ENCODE measurements at regions not wholly inside any gene's neighbourhood (a gene's known extent, or its start where the extent isn't known, plus 50 kb on each side); places are given as distances from the start of the nearest gene placed in this dataset.

- no peak overlapping the region for H3K4me3 ChIP-seq (ENCODE audit: low read length)
- no peaks in the 10 kb centered on the region for H3K27me3 ChIP-seq (ENCODE audit: insufficient read depth, low read length)
- H3K9me3 ChIP-seq (ENCODE audit: low read depth, low read length) = no peaks in the 10 kb centered on the region
- H3K4me1 ChIP-seq (ENCODE audit: insufficient read depth, low read length) = no peaks in the 10 kb centered on the region
Observed at GRCh38 chr1:189424746-189425331, 1052.8 kb downstream of the BRINP3 start.

GRCh38 chr1:189429610-189430009 lies 1048.1 kb downstream of the BRINP3 start:
- no peaks in the 10 kb centered on the region for H3K27me3 ChIP-seq (ENCODE audit: insufficient read depth, low read length)
- no peak overlapping the region for H3K4me3 ChIP-seq (ENCODE audit: low read length)
- H3K9me3 ChIP-seq (ENCODE audit: low read depth, low read length) = no peaks in the 10 kb centered on the region
- no peaks in the 10 kb centered on the region for H3K4me1 ChIP-seq (ENCODE audit: insufficient read depth, low read length)

- Histone ChIP-seq H3K4me1 (ENCODE audit: insufficient read depth, low read length) (no peaks in the 10 kb centered on the region), H3K27me3 (ENCODE audit: insufficient read depth, low read length) (no peaks in the 10 kb centered on the region), H3K9me3 (ENCODE audit: low read depth, low read length) (no peaks in the 10 kb centered on the region), H3K4me3 (ENCODE audit: low read length) (no peak overlapping the region)
Observed at GRCh38 chr1:189431447-189431846, 1046.2 kb downstream of the BRINP3 start.

- H3K27me3 ChIP-seq (ENCODE audit: insufficient read depth, low read length) = no peaks in the 10 kb centered on the region
- H3K4me1 ChIP-seq (ENCODE audit: insufficient read depth, low read length) = no peaks in the 10 kb centered on the region
- H3K4me3 ChIP-seq (ENCODE audit: low read length) = no peak overlapping the region
- no peaks in the 10 kb centered on the region for H3K9me3 ChIP-seq (ENCODE audit: low read depth, low read length)
Observed at GRCh38 chr1:189432753-189433152, 1044.9 kb downstream of the BRINP3 start.

GRCh38 chr1:189434461-189434860 lies 1043.2 kb downstream of the BRINP3 start:
- Histone ChIP-seq H3K4me3 (ENCODE audit: low read length) (no peak overlapping the region), H3K9me3 (ENCODE audit: low read depth, low read length) (no peaks in the 10 kb centered on the region), H3K27me3 (ENCODE audit: insufficient read depth, low read length) (no peaks in the 10 kb centered on the region), H3K4me1 (ENCODE audit: insufficient read depth, low read length) (no peaks in the 10 kb centered on the region)

GRCh38 chr1:189435398-189435797 lies 1042.3 kb downstream of the BRINP3 start:
- peaks cover 5% of the 10 kb centered on the region for H3K9me3 ChIP-seq (ENCODE audit: low read depth, low read length)
- no peaks in the 10 kb centered on the region for H3K4me1 ChIP-seq (ENCODE audit: insufficient read depth, low read length)
- no peak overlapping the region for H3K4me3 ChIP-seq (ENCODE audit: low read length)
- no peaks in the 10 kb centered on the region for H3K27me3 ChIP-seq (ENCODE audit: insufficient read depth, low read length)

GRCh38 chr1:189438808-189439207 lies 1038.9 kb downstream of the BRINP3 start:
- H3K4me1 ChIP-seq (ENCODE audit: insufficient read depth, low read length) = no peaks in the 10 kb centered on the region
- peaks cover 6% of the 10 kb centered on the region for H3K9me3 ChIP-seq (ENCODE audit: low read depth, low read length)
- H3K4me3 ChIP-seq (ENCODE audit: low read length) = no peak overlapping the region
- H3K27me3 ChIP-seq (ENCODE audit: insufficient read depth, low read length) = no peaks in the 10 kb centered on the region

- Histone ChIP-seq H3K4me1 (ENCODE audit: insufficient read depth, low read length) (no peaks in the 10 kb centered on the region), H3K4me3 (ENCODE audit: low read length) (no peak overlapping the region)
Observed at GRCh38 chr1:189463166-189463565, 1014.5 kb downstream of the BRINP3 start.

GRCh38 chr1:189496768-189497167 lies 980.9 kb downstream of the BRINP3 start:
- Histone ChIP-seq H3K4me3 (ENCODE audit: low read length) (no peak overlapping the region), H3K4me1 (ENCODE audit: insufficient read depth, low read length) (no peaks in the 10 kb centered on the region), H3K27me3 (ENCODE audit: insufficient read depth, low read length) (no peaks in the 10 kb centered on the region), H3K9me3 (ENCODE audit: low read depth, low read length) (no peaks in the 10 kb centered on the region)

More at GRCh38 chr1:189463166-189463565, 1014.5 kb downstream of the BRINP3 start:
- H3K9me3 ChIP-seq (ENCODE audit: low read depth, low read length) = peaks cover 6% of the 10 kb centered on the region
- no peaks in the 10 kb centered on the region for H3K27me3 ChIP-seq (ENCODE audit: insufficient read depth, low read length)

- H3K4me1 ChIP-seq (ENCODE audit: insufficient read depth, low read length) = no peaks in the 10 kb centered on the region
- H3K27me3 ChIP-seq (ENCODE audit: insufficient read depth, low read length) = no peaks in the 10 kb centered on the region
- H3K9me3 ChIP-seq (ENCODE audit: low read depth, low read length) = no peaks in the 10 kb centered on the region
- no peak overlapping the region for H3K4me3 ChIP-seq (ENCODE audit: low read length)
Observed at GRCh38 chr1:189499736-189500135, 977.9 kb downstream of the BRINP3 start.

- Histone ChIP-seq H3K4me1 (ENCODE audit: insufficient read depth, low read length) (no peaks in the 10 kb centered on the region), H3K4me3 (ENCODE audit: low read length) (no peak overlapping the region), H3K9me3 (ENCODE audit: low read depth, low read length) (no peaks in the 10 kb centered on the region), H3K27me3 (ENCODE audit: insufficient read depth, low read length) (no peaks in the 10 kb centered on the region)
Observed at GRCh38 chr1:189500778-189501177, 976.9 kb downstream of the BRINP3 start.

- H3K4me3 ChIP-seq (ENCODE audit: low read length) = no peak overlapping the region
- no peaks in the 10 kb centered on the region for H3K4me1 ChIP-seq (ENCODE audit: insufficient read depth, low read length)
- no peaks in the 10 kb centered on the region for H3K9me3 ChIP-seq (ENCODE audit: low read depth, low read length)
Observed at GRCh38 chr1:189510827-189511226, 966.8 kb downstream of the BRINP3 start.

GRCh38 chr1:189513091-189513490 lies 964.6 kb downstream of the BRINP3 start:
- Histone ChIP-seq H3K27me3 (ENCODE audit: insufficient read depth, low read length) (no peaks in the 10 kb centered on the region), H3K9me3 (ENCODE audit: low read depth, low read length) (no peaks in the 10 kb centered on the region), H3K4me3 (ENCODE audit: low read length) (no peak overlapping the region), H3K4me1 (ENCODE audit: insufficient read depth, low read length) (no peaks in the 10 kb centered on the region)

More at GRCh38 chr1:189510827-189511226, 966.8 kb downstream of the BRINP3 start:
- no peaks in the 10 kb centered on the region for H3K27me3 ChIP-seq (ENCODE audit: insufficient read depth, low read length)

- Histone ChIP-seq H3K4me1 (ENCODE audit: insufficient read depth, low read length) (no peaks in the 10 kb centered on the region), H3K9me3 (ENCODE audit: low read depth, low read length) (peaks cover 5% of the 10 kb centered on the region), H3K4me3 (ENCODE audit: low read length) (no peak overlapping the region), H3K27me3 (ENCODE audit: insufficient read depth, low read length) (no peaks in the 10 kb centered on the region)
Observed at GRCh38 chr1:189522441-189522840, 955.2 kb downstream of the BRINP3 start.

GRCh38 chr1:189524501-189524900 lies 953.2 kb downstream of the BRINP3 start:
- H3K9me3 ChIP-seq (ENCODE audit: low read depth, low read length) = peaks cover 5% of the 10 kb centered on the region
- no peak overlapping the region for H3K4me3 ChIP-seq (ENCODE audit: low read length)
- H3K27me3 ChIP-seq (ENCODE audit: insufficient read depth, low read length) = no peaks in the 10 kb centered on the region
- H3K4me1 ChIP-seq (ENCODE audit: insufficient read depth, low read length) = no peaks in the 10 kb centered on the region

- H3K9me3 ChIP-seq (ENCODE audit: low read depth, low read length) = no peaks in the 10 kb centered on the region
- no peaks in the 10 kb centered on the region for H3K4me1 ChIP-seq (ENCODE audit: insufficient read depth, low read length)
- H3K4me3 ChIP-seq (ENCODE audit: low read length) = no peak overlapping the region
- no peaks in the 10 kb centered on the region for H3K27me3 ChIP-seq (ENCODE audit: insufficient read depth, low read length)
Observed at GRCh38 chr1:189530162-189530561, 947.5 kb downstream of the BRINP3 start.
